WTC11 (cell line): ENCODE measurements at regions not wholly inside any gene's neighbourhood (a gene's known extent, or its start where the extent isn't known, plus 50 kb on each side); places are given as distances from the start of the nearest gene placed in this dataset.

Experiments used
- CTCF ChIP-seq: fragments of 200-600 bp; IDR thresholded peaks from 2 replicates; pipeline ENCODE4 v1.8.0; 2022; ENCODE audit warnings: antibody characterized with exemption
- E2F4 ChIP-seq: sonication (generic); formaldehyde crosslinking; IDR thresholded peaks from 2 replicates; pipeline ENCODE4 v1.8.1; 2022; ENCODE audit warnings: low read depth, mild to moderate bottlenecking, moderate library complexity, missing genetic modification reagents, borderline replicate concordance
- ESRRA ChIP-seq: sonication (generic); formaldehyde crosslinking; IDR thresholded peaks from 2 replicates; pipeline ENCODE4 v1.8.1; 2022; ENCODE audit warnings: mild to moderate bottlenecking, missing genetic modification reagents, borderline replicate concordance
- FOXJ3 ChIP-seq: sonication (generic); formaldehyde crosslinking; IDR thresholded peaks from 2 replicates; pipeline ENCODE4 v1.9.0; 2021; ENCODE audit warnings: missing genetic modification reagents, mild to moderate bottlenecking, borderline replicate concordance
- FOXP4 ChIP-seq: sonication (generic); formaldehyde crosslinking; IDR thresholded peaks from 2 replicates; pipeline ENCODE4 v1.8.0; 2022; ENCODE audit warnings: mild to moderate bottlenecking, missing genetic modification reagents
- GABPB1 ChIP-seq: sonication (generic); formaldehyde crosslinking; IDR thresholded peaks from 2 replicates; pipeline ENCODE4 v1.8.1; 2023; ENCODE audit warnings: mild to moderate bottlenecking, missing genetic modification reagents
- NR2C2 ChIP-seq: sonication (generic); formaldehyde crosslinking; IDR thresholded peaks from 2 replicates; pipeline ENCODE4 v1.8.0; 2022; ENCODE audit warnings: mild to moderate bottlenecking, missing genetic modification reagents
- SOX15 ChIP-seq: fragments of 250-450 bp; sonication (Bioruptor Pico); IDR thresholded peaks from 2 replicates; pipeline ENCODE4 v1.9.0; 2021; ENCODE audit warnings: mild to moderate bottlenecking
- TCF7 ChIP-seq: sonication (generic); formaldehyde crosslinking; IDR thresholded peaks from 2 replicates; pipeline ENCODE4 v1.8.0; 2022; ENCODE audit warnings: mild to moderate bottlenecking, low read depth, missing genetic modification reagents, moderate library complexity
- TEAD4 ChIP-seq: sonication (generic); formaldehyde crosslinking; IDR thresholded peaks from 2 replicates; pipeline ENCODE4 v1.8.0; 2022; ENCODE audit warnings: mild to moderate bottlenecking, missing genetic modification reagents
- ZNF138 ChIP-seq: sonication (generic); formaldehyde crosslinking; conservative IDR thresholded peaks from 2 replicates; pipeline ENCODE4 v1.8.1; 2022; ENCODE audit warnings: mild to moderate bottlenecking, moderate library complexity, missing genetic modification reagents
- TF ChIP-seq, protein P1 (sequence below): sonication (generic); formaldehyde crosslinking; IDR thresholded peaks from 2 replicates; pipeline ENCODE4 v1.8.1; 2022; ENCODE audit warnings: mild to moderate bottlenecking, missing genetic modification reagents, moderate library complexity, borderline replicate concordance
- TF ChIP-seq, protein P2 (sequence below): sonication (generic); formaldehyde crosslinking; IDR thresholded peaks from 2 replicates; pipeline ENCODE4 v1.8.1; 2022; ENCODE audit warnings: missing genetic modification reagents, borderline replicate concordance
- TF ChIP-seq, protein P3 (sequence below): sonication (generic); formaldehyde crosslinking; IDR thresholded peaks from 2 replicates; pipeline ENCODE4 v1.8.0; 2022; ENCODE audit warnings: mild to moderate bottlenecking, missing genetic modification reagents

DNA sequence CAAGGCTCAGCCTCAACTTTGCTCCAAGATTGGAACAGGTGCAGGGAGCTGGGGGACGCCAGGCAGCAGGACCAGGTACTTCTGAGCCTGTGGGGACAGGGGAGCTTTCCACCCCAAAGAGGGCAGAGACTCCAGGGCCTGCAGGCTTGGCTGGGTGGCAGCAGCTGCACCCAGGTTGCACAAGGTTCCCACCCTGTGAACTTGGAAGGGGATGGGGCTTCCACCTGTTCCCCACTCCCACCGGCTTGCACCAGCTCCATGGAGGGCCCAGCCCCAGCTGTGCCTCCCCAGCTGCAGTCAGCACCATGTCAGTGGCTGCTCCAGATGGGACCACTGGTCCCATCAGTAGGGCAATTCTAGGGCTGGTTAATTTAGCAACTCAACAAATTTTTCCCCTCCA lies 114.0 kb upstream of the CDKN3 start:
- TF ChIP-seq GABPB1 (CRISPR knock-in tag) (no peak), CTCF (no peak), SOX15 (CRISPR knock-in tag) (no peak), NR2C2 (CRISPR knock-in tag) (no peak), ESRRA (CRISPR knock-in tag) (no peak), TCF7 (CRISPR knock-in tag) (no peak), ZNF138 (CRISPR knock-in tag) (no peak), TEAD4 (no peak), E2F4 (CRISPR knock-in tag) (no peak), FOXJ3 (CRISPR knock-in tag) (no peak), FOXP4 (no peak)
- TF ChIP-seq, protein P1, sequence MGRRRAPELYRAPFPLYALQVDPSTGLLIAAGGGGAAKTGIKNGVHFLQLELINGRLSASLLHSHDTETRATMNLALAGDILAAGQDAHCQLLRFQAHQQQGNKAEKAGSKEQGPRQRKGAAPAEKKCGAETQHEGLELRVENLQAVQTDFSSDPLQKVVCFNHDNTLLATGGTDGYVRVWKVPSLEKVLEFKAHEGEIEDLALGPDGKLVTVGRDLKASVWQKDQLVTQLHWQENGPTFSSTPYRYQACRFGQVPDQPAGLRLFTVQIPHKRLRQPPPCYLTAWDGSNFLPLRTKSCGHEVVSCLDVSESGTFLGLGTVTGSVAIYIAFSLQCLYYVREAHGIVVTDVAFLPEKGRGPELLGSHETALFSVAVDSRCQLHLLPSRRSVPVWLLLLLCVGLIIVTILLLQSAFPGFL = no peak
- TF ChIP-seq, protein P2, sequence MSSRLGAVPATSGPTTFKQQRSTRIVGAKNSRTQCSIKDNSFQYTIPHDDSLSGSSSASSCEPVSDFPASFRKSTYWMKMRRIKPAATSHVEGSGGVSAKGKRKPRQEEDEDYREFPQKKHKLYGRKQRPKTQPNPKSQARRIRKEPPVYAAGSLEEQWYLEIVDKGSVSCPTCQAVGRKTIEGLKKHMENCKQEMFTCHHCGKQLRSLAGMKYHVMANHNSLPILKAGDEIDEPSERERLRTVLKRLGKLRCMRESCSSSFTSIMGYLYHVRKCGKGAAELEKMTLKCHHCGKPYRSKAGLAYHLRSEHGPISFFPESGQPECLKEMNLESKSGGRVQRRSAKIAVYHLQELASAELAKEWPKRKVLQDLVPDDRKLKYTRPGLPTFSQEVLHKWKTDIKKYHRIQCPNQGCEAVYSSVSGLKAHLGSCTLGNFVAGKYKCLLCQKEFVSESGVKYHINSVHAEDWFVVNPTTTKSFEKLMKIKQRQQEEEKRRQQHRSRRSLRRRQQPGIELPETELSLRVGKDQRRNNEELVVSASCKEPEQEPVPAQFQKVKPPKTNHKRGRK (CRISPR knock-in tag) = no peak
- TF ChIP-seq, protein P3, sequence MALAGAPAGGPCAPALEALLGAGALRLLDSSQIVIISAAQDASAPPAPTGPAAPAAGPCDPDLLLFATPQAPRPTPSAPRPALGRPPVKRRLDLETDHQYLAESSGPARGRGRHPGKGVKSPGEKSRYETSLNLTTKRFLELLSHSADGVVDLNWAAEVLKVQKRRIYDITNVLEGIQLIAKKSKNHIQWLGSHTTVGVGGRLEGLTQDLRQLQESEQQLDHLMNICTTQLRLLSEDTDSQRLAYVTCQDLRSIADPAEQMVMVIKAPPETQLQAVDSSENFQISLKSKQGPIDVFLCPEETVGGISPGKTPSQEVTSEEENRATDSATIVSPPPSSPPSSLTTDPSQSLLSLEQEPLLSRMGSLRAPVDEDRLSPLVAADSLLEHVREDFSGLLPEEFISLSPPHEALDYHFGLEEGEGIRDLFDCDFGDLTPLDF (CRISPR knock-in tag) = no peak
